GM18858 (cell line): ENCODE measurements at regions not wholly inside any gene's neighbourhood (a gene's known extent, or its start where the extent isn't known, plus 50 kb on each side); places are given as distances from the start of the nearest gene placed in this dataset.

Source experiments
- ATAC-seq: cut with Tn5 transposase; IDR thresholded peaks from one replicate; pipeline ENCODE4 v1.9.1; 2021; ENCODE audit not compliant: unreplicated experiment

GRCh38 chr2:116645155-116645554 lies 1169.3 kb upstream of the DDX18 start:
- no peak for ATAC-seq

GRCh38 chr2:116668691-116669090 lies 1145.8 kb upstream of the DDX18 start:
- no peak for ATAC-seq

- no peak for ATAC-seq
Observed at GRCh38 chr2:116669782-116670181, 1144.7 kb upstream of the DDX18 start.

GRCh38 chr2:116674188-116674587 lies 1140.3 kb upstream of the DDX18 start:
- no peak for ATAC-seq

GRCh38 chr2:116676776-116677175 lies 1137.7 kb upstream of the DDX18 start:
- no peak for ATAC-seq

GRCh38 chr2:116680256-116680936 lies 1134.1 kb upstream of the DDX18 start:
- no peak for ATAC-seq

- no peak for ATAC-seq
Observed at GRCh38 chr2:116687371-116687770, 1127.1 kb upstream of the DDX18 start.

GRCh38 chr2:116692988-116693387 lies 1121.5 kb upstream of the DDX18 start:
- ATAC-seq: no peak

GRCh38 chr2:116696223-116696622 lies 1118.3 kb upstream of the DDX18 start:
- ATAC-seq: no peak

- ATAC-seq: no peak
Observed at GRCh38 chr2:116696903-116697302, 1117.6 kb upstream of the DDX18 start.

- no peak for ATAC-seq
Observed at GRCh38 chr2:116706396-116706795, 1108.1 kb upstream of the DDX18 start.

- no peak for ATAC-seq
Observed at GRCh38 chr2:116716038-116716437, 1098.5 kb upstream of the DDX18 start.

- ATAC-seq: no peak
Observed at GRCh38 chr2:116716444-116716843, 1098.0 kb upstream of the DDX18 start.

- ATAC-seq: no peak
Observed at GRCh38 chr2:116717832-116718231, 1096.7 kb upstream of the DDX18 start.

GRCh38 chr2:116718451-116718850 lies 1096.0 kb upstream of the DDX18 start:
- no peak for ATAC-seq

GRCh38 chr2:116719836-116720235 lies 1094.7 kb upstream of the DDX18 start:
- ATAC-seq: no peak

GRCh38 chr2:116724550-116724949 lies 1089.9 kb upstream of the DDX18 start:
- no peak for ATAC-seq

GRCh38 chr2:116732322-116732721 lies 1082.2 kb upstream of the DDX18 start:
- no peak for ATAC-seq

GRCh38 chr2:116733699-116734098 lies 1080.8 kb upstream of the DDX18 start:
- ATAC-seq: no peak

GRCh38 chr2:116737951-116738350 lies 1076.5 kb upstream of the DDX18 start:
- no peak for ATAC-seq

GRCh38 chr2:116747103-116747502 lies 1067.4 kb upstream of the DDX18 start:
- no peak for ATAC-seq

- ATAC-seq: no peak
Observed at GRCh38 chr2:116749994-116750393, 1064.5 kb upstream of the DDX18 start.

- ATAC-seq: no peak
Observed at GRCh38 chr2:116754381-116755101, 1060.0 kb upstream of the DDX18 start.
